GM04503 (cell line): ENCODE measurements at regions not wholly inside any gene's neighbourhood (a gene's known extent, or its start where the extent isn't known, plus 50 kb on each side); places are given as distances from the start of the nearest gene placed in this dataset.

Source experiments
- DNase-seq: peaks from one replicate; pipeline ENCODE4 v3.0.0-alpha.2; 2012; ENCODE audit warnings: low read depth

DNA sequence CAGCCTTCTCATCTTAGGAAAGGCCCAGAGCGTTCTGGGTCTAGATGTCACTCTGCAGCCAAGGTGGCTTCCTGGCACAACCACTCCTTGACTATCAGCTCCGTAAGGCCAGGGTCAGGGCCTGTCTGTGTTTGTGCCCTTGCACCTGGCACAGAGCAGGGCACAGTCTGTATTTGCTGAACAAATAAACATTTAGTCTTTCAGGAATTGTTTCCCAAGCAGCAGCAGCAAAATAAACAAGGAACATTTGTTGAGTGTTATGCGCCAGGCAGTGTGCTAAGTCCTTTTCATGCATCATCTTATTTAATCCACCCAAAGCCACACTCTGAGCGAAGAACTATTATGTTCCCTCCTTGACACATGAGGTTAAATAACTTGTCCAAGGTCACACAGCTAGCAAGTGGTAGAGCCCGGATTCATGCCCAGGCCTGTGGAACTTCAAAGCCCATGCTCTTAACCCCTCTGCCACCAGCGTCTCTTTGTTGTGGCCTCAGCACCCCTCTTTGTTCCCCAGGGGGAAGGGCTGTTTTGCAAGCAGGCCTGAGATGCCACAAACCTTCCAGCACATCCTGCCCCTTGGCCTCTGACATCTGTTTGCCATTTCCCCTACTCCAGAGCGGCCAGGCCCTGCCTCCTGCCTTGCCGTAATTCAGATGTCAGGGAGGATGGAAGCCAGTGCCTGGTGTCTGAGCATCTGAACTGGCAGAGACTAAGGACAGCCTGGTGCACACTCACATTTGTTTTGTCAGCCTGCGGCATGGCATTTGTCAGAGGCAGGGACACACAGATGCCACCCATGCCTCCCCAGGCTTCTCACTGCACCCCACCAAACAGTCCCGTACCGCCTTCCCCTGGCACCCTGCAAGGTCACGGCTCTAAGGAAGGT lies 325.8 kb upstream of the ZMIZ1 start:
- DNase-seq, result no peak

DNA sequence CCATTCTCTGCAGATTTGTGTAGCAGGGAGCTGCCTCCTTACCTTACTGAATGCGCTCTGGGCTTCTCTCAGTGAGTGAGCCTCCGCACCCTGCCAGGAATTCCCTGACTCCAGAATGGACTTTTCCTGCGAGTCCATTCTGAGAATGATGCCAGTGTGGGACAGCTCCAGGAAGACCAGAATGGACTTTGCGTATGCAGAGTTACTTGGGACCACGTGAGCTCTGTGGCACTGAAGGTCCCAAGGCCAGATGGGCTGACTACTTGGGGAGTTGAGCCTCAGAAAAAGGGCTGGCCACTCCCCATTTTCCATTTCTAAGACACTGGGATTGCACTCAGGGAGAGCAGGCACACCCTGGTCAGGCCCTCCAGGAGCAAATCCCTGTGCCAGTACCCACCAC lies 324.7 kb upstream of the ZMIZ1 start:
- DNase-seq, result no peak

DNA sequence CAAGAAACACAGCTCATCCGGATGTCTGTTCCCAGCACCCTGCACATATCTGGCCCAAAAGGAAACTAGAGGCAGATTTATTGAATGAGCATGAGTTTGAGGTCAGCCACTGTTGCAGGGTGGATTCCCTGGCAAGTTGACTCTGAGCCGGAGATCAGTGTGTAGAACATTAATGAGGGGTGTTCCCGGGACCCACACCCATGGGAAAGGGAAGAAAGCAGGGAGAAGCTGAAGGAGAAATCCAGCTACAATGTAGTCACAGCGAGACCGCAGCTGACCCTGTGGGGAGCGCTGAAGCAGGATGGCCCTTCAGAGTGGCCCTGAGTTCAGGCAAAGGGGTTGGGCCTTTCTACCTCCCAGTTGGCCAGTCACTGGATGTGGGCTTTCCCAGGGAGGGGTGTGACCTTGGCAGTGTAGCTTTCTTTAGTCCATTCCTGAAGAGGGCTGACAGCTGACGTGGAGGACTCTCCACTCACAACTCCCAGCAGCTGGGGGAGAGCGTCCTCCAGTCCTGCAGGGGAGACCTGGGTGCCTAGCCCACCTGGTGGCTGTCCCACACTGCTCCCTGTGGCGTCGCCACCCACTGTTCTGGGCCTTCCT lies 324.2 kb upstream of the ZMIZ1 start:
- no peak for DNase-seq

DNA sequence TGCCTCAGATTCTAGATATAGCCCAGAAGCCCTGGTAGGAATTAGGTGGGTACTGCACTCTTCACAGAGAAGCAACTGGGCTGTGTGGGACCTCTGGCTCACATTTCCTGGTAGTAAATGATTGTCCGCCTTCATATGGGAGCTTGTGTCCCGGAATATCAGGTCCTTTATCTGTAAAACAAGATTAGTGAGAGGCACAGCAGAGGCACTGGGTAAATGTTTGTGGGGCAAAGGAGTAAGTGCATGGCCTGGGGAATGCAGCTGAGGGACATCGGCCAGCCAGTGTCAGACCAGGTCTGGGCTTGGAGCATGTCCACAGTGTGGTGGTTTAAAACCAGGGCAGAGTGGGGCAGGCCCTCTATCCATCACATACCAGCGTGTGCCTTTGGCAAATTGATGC lies 323.3 kb upstream of the ZMIZ1 start:
- no peak for DNase-seq

DNA sequence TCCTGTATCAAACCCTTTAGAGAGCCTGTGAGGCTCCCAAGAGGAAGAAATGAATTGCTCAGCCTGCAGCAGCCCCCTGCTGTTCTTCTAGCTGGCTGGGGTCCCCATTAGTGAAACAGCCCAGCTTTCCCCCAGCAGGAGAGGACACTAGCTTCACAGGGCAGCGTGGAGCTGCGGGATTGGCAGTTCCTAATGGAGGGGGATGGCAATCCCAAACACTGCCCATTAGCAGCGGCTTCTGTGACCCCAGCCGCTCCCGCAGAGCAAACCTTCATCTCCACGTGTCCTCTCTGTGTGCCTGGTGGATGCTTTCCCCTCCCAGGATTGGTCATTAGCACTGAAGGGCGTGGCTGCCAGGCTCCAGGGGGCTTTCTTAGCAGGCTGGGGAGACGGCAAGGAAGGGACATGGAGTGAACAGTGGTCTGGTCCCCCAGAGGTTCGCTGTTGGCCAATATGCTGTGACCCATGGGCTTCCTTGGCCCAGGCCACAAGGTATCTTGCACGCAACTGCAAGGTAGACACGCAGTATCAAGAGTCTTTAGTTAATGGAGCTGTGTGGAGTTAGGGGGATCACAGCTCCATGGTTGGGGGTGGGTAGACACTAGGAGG lies 322.5 kb upstream of the ZMIZ1 start:
- DNase-seq, result no peak

DNA sequence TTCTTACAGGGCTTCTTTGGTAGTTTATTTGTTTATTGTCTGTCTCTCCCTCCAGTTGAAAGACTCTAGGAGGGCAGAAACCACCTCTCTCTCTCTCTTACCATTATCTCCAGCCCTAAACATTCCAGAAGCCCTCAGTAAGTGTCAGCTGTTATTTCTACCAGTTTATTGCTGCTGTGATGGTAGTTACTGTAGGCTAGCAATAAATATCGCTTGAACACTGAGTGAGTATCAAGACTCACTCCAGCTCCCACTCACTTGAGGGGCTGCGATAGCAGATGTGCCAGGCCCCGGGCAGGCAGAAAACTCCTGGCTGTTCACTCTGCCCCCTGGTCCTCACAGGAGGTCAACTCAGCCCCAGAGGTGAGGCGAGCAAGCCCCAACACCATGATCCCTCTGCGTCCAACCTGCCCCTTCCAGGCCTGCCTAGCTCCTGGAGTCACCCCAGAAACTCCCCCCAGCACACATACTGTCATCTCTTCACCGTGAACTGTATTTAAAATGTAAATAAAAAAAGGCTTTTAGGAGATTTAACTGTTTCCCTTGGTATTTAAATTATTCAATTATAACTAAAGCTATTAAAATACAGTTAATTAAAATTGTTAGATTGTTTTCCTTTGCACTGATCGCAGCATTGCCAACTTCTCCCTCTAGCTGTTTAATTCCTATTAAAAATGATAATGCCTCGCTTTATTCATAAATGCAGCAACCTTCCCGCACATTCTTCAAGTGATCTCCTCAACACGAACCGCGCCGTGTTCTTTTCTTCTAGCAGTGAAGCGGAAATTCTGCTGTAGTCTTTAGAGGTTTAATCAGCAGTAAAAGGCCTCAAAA lies 321.1 kb upstream of the ZMIZ1 start:
- DNase-seq, result no peak

DNA sequence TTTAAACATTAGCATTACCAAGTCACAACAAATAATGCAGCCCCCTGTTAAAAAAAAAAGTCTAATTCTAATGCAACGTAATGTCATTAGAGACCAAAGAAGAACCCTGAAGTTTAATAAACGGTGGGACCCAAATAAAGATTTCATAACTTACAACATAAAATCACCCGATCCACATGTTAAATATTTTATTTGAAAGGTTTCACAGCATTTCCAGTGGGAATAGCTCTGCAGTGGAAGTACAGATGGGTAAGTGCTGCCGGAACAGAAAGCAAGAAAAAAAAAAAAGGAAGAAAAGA lies 320.6 kb upstream of the ZMIZ1 start:
- DNase-seq, result no peak

DNA sequence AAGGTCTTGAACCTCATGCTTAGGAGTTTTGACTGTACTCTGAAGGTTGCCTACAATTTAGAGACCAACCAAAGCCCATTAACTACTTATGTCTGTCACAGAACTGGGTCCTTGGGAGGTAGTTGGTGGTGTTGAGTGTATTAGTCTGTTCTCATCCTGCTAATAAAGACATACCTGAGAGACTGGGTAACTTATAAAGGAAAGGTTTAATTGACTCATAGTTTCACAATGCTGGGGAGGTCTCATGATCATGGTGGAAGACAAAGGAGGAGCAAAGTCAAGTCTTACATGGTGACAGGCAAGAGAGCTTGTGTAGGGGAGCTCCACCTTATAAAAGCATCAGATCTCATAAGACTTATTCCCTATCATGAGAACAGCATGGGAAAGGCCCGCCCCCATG lies 319.6 kb upstream of the ZMIZ1 start:
- no peak for DNase-seq

DNA sequence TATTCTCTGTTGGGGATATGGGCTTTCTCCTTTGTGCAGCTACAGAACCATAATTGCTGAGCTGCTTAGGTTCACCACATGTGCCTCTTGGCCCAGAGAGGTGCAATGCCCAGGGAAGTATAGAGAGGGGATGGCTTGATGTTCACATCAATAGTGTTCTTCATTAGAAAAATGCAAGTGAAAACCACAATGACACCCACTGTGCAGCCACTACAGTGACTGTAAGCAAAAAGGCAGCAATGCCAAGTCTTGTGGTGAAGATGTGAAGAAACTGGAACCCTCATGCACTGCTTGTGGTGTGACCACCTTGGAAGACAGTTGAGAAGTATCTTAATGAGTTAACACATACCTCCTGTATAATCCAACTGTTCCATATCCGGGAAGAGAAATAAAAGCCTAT lies 318.9 kb upstream of the ZMIZ1 start:
- no peak for DNase-seq

DNA sequence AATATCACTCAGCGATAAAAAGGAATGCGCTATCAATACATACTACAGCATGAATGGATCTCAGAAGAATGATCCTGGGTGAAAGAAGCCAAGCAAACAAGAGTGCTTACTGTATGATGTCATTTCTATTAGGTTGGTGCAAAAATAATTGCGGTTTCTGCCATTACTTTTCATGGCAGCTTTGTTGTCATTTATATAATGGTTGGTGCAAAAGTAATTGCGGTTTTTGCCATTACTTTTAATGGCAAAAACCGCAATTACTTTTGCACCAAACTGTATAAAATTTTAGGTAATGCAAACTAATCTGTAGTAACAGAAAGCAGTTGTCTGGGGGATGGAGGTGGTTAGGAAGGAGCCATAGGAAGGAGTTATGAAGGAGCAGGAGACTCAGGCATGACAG lies 318.3 kb upstream of the ZMIZ1 start:
- no peak for DNase-seq

DNA sequence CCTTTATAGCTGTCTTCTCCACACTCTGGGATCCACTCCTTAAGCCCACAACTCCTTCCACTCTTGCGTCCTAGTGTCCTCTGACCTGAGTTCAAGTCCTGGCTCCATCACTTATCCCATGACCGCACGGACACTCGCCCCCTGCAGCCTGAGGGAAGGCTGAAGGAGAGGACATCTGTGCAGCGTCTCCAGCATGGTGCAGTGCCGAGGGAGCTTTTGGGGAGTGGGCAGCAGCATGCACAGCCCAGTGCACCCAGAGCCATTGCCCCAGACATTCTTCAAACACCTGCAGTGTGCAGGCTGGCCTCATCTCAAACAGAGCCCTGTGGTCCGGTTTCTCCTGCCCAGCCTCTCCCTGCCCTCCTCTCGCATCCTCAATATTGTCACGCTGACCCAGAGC lies 317.1 kb upstream of the ZMIZ1 start:
- DNase-seq, result no peak

DNA sequence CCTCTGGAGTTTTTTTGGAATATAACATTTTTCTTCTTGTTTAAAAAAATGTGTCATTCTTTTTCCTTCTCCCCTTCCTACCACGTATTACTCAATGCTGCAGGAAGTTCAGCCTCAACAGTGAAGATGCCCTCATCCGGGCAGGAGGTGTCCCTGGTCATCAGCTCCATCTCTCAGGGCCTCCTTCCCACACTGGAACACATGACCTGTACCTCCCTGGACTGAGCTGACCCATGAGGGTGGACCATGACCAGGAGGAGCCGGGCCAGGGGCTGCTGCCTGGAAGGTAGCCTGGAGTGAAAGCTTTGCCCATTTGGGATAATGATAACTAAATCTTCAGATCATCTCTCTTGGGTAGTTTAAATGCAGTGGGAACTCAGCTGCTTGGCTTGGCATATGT lies 316.5 kb upstream of the ZMIZ1 start:
- no peak for DNase-seq

DNA sequence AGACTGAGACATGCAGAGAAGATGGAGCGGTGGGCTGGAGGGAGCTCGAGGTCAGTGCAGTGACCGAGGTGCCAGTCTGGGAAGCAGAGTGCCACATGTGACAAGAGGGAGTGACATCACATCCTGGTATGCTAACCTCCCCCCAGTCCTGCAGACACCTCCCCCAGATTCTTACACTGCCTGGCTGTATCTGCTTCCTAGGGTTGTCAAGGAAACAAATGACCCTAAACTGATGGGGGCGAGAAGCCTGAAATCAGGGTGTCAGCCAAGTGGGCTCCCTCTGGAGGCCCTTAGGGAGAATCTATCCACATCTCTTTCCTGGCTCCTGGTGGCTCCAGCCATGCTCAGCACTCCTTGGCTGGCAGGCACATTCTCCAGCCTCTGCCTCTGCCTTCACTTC lies 316.1 kb upstream of the ZMIZ1 start:
- DNase-seq, result no peak

DNA sequence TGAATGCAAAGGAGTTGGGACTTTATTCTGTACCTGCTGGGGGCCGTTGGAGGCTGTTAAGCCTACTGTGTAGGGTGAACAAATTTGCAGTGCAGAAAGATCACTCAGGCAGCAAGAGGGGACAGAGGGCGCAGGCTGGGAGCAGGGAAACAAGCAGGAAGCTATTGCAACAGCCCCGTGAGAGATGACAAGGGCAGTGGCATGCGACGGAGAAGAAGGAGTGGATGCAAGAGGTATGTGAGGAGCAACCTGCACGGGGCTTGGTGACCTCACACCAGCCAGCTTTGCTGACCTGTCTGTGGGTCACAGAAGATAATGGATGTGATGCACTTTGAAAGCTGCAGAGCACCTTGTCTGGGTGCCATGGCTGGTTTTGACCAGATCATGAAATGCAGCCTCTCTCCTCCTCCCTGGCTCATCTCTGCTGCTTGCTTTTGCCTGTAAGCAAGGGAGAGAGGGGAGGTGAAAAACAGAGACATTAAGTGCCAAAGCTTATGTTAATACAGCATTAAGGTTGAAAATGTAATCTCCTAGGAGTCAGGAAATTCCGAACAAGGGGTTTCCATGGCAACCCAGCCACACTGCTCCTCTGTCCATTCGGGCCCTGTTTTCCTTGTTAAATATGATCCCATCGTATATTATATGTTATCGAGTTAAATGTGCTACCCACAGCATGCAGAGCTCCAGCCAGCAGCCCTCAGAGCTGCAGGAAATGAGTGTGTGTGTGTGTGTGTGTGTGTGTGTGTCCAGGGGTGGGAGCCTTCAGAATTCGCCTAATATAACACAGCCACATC lies 314.3 kb upstream of the ZMIZ1 start:
- DNase-seq, result no peak

DNA sequence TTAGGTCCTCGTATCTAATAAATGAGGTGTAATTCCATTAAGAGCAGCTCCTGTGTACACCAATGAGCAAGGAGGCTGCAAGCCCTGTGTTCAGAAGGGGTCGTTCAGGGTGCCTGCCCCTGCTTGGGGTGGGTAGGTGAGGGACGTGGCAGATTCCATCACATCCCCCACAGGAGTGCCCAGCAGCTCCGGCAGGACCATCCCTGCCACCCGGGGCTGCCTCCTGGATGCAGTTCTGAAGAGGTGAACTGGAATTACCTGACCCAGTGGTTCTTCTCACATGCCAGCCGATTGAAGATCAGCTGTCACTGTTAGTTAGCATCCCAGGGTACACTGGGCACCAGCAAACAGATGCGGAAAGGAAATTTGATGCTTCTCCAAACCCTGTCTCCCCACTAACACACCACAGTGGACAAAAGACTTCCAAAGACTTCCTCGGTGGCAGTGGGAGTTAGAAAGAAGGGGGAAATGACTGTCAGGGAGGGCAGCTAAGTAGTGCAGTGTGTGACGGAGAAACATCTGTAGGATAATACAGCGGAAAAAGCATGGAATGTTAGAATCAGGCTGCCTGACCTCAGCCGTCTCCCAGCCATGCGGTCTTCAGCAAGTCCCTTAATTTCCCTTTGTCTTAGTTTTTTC lies 313.6 kb upstream of the ZMIZ1 start:
- no peak for DNase-seq

DNA sequence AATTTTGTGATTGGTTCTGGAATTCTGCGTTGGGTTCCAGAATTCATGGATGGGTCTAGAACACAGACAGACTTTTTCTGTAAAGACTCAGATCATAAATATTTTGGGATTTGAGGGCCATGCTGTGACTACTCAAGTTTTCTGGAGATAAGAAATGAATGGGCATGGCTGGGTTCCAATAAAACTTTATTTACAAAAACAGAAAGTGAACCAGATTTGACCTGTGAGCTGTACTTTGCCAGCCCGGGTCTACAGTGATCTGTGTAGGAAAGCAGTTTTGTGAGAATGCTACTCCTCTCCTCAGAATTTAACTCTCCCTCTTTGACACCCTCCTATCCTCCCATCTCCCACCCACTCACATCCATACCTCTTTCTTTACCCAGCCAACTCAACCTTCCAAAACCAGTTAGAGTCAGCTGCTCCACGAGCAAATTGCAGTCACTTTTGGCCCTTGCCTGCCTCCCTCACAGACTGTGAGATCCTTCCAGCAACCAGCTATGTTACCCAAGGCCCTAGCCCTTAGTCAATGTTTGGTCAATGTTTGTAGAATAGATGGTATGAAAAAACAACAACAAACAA lies 312.8 kb upstream of the ZMIZ1 start:
- DNase-seq, result no peak

DNA sequence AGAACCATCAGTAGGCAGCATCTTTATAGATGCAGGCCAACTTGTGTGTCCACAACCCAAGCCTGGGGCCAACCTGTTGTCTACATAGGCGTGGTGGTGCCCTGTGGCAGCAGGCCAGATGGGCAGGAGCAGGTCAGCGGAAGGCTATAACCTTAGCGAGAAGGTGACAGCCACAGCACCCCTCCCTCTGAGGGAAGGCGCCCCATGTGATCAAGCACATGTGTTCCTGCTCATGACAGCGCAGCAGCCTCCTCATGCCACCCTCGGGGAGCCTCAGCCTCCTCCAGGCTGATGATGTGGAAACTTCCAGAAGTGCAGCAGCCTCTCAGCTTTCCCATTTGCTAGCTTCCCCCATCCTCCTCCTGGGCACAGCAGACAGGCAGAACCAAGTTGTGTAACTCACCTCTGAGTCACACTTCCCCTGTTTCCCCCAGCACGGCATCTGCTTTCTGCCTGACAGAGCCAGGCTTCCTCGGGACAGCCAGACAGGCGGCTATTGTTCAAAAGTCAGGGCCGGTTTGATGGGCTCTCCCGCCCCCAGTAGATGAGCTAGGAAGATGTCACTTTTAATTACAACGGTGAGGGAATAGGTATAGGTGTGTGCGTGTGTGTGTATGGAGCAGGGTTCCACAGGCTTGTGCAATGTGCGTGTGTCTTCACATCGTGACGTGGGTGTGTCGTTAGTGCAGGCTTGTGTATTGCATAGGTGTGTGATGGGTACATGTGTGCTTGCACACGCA lies 312.0 kb upstream of the ZMIZ1 start:
- DNase-seq, result peak; percentile 96

DNA sequence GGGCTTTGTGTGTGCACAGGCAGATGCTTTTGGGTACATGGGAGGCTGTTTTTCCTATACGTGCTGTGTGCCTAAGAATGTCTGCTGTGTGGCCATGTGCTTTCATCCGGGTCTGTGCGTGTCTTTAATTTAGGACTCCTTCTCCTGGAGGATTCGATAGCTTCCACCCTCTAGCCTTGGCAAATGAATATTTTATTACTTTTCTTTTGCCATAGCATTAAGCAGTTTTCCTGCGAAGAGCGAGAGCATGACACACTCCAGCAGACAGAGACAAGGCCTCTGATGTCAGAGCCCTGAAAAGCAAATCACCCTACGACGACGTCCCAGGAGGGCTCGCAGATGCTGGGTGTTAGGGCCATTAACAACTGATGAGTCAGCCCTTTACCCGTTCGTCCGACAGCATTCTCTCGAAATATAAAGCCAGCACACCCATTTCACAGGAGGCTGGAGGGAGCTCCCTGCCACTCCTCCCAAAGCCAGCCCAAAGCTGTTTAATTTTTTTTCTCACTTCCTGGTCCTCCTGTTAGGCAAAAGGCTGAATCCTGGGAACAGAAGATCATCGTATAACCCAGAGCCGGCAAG lies 311.3 kb upstream of the ZMIZ1 start:
- DNase-seq, result peak; percentile 73

DNA sequence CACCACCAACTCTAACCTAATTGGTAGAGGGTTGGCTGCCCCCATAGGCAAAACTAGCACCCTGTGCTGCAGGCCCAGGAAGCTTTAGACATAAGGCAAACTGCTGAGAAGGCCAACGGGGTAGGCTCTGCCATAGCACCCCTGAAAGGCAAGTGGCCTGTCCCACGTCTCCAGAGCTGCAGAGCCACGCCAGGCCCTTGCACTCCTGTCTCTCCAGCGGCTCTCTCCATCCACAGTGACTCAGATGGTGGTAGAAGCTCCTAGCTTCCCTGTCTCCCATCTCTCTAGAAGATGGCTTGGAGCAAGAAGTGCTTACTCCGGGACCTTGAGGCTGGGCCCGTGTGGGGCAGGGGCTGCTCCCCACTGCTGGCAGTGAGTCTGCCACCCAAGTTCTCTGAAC lies 310.6 kb upstream of the ZMIZ1 start:
- no peak for DNase-seq
